ENCODE measurements at regions not wholly inside any gene's neighbourhood (a gene's known extent, or its start where the extent isn't known, plus 50 kb on each side); places are given as distances from the start of the nearest gene placed in this dataset.

GRCh38 chr4:124762956-124763355, 50.4 kb upstream of the ANKRD50 start:
- DNase-seq: no peak
- intact Hi-C loops (cut with DNase I; ENCODE audit: low total_unique reads): no loop called here
- WGBS, 2 donors (ENCODE audit: low coverage in 1 of 2): 68 to 75% methylated on average over 1 of the region's 1 CpG
- in situ Hi-C loops (cut with MboI; ENCODE audit: low pct_ligation_motif_present in 1 of 4, low pct_unique_long_range_greater_than_20kb in 1 of 4, low sequenced_read_pairs in 3 of 4): no loop called here
- no peaks in the 10 kb centered on the region for H3K27me3 ChIP-seq
- no peak for TF ChIP-seq POLR2A (IDR thresholded peaks at IDR 0.05)
- TF ChIP-seq POLR2AphosphoS5 (IDR thresholded peaks at IDR 0.05): no peak
- no peak for TF ChIP-seq EP300 (IDR thresholded peaks at IDR 0.05; ENCODE audit: low read depth)
- no peak for TF ChIP-seq CTCF (IDR thresholded peaks at IDR 0.05)
- no peaks in the 10 kb centered on the region for H3K9me3 ChIP-seq
- no peak overlapping the region for H3K27ac ChIP-seq
- no peaks in the 10 kb centered on the region for H3K4me1 ChIP-seq
- H3K36me3 ChIP-seq: no peaks in the 10 kb centered on the region
- no peak overlapping the region for H3K4me3 ChIP-seq

Measured in transverse colon (tissue), 4 donors.